Motor neuron (in vitro differentiated cells): ENCODE measurements at regions not wholly inside any gene's neighbourhood (a gene's known extent, or its start where the extent isn't known, plus 50 kb on each side); places are given as distances from the start of the nearest gene placed in this dataset.
"Not testable (repeated sequence)": the region's sequence is repeated elsewhere in the genome, so short reads cannot be mapped to it uniquely, and the experiment has no call there.

ENCODE experiments used
- ATAC-seq, 8 experiments: fragments of 200-7000 bp; cut with Tn5 transposase; replicated peaks in 6 of 8; 2 replicates each; pipeline ENCODE4 v1.8.0; 2021; ENCODE audit warnings: mild to moderate bottlenecking in 8 of 8, moderate library complexity in 8 of 8
- H3K27ac ChIP-seq, 2 donors: fragments of 250-450 bp; sonication (Bioruptor Pico); 2 replicates each; pipeline ENCODE4 v1.9.0; 2021; ENCODE audit warnings: antibody characterized with exemption in 2 of 2, mild to moderate bottlenecking in 2 of 2, moderate library complexity in 1 of 2
- H3K4me1 ChIP-seq, 2 donors: fragments of 250-450 bp; sonication (Bioruptor Pico); replicated peaks in 1 of 2; 2 replicates each; pipeline ENCODE4 v1.6.1; 2021; ENCODE audit warnings: antibody characterized with exemption in 2 of 2, mild to moderate bottlenecking in 2 of 2, moderate library complexity in 1 of 2
- H3K4me3 ChIP-seq, 5 donors: fragments of 250-450 bp; sonication (Bioruptor Pico); 2 replicates each; pipeline ENCODE4 v1.9.0; 2021; ENCODE audit warnings: antibody characterized with exemption in 5 of 5, mild to moderate bottlenecking in 5 of 5, moderate library complexity in 4 of 5
- WGBS, 10 experiments: fragments of 450-650 bp; shearing (Covaris generic); methylation state at CpG; one replicate each; pipeline ENCODE4 v1.0.0; 2022; 5-methylcytosine and 5-hydroxymethylcytosine counted together
- in situ Hi-C, 9 experiments: fragments of 400-800 bp; cut with MboI; loops; one replicate each; pipeline ENCODE4 v1.15.0; 2021; ENCODE audit warnings: low sequenced_read_pairs in 9 of 9, low pct_unique_long_range_greater_than_20kb in 2 of 9; ENCODE audit not compliant: unreplicated experiment in 9 of 9

- WGBS, 10 experiments = 11 to 96% (median 79%) methylated on average over 1 to 15 of the region's 16 CpGs; no CpG with 5 or more reads in 2 of the 10 experiments
- in situ Hi-C loops = loop anchor here in 4 of 9 experiments (25.0 kb wide), 2 partner anchors 300 to 325 kb away; no protein-coding TSS in a partner anchor
- H3K27ac ChIP-seq = no peak overlapping the region
- peak in 2 of 8 experiments; percentile 22 to 48 for ATAC-seq
- peaks cover 7% of the 10 kb centered on the region in 2 donors for H3K4me1 ChIP-seq
- no peak overlapping the region for H3K4me3 ChIP-seq
Measured at GRCh38 chr18:76712511-76713140, 109.7 kb upstream of the ZNF236 start.

GRCh38 chr18:76710646-76711520, 111.5 kb upstream of the ZNF236 start:
- WGBS, 10 experiments = 19 to 87% (median 75%) methylated on average over 1 to 5 of the region's 12 CpGs; no CpG with 5 or more reads in 2 of the 10 experiments

GRCh38 chr18:76709659-76710645, 112.4 kb upstream of the ZNF236 start:
- H3K4me3 ChIP-seq = no peak overlapping the region
- H3K27ac ChIP-seq = no peak overlapping the region
- WGBS, 10 experiments = 3 to 80% (median 25%) methylated on average over 2 to 20 of the region's 29 CpGs
- H3K4me1 ChIP-seq = peaks cover 7 to 9% of the 10 kb centered on the region in 2 donors
- ATAC-seq = peak; percentile 82 to 96 (median 94)
- in situ Hi-C loops = loop anchor here in 5 of 9 experiments (10.0 to 25.0 kb wide), 3 partner anchors 298 to 323 kb away; no protein-coding TSS in a partner anchor

More at GRCh38 chr18:76710646-76711520, 111.5 kb upstream of the ZNF236 start:
- no peak for ATAC-seq
- no peak overlapping the region for H3K27ac ChIP-seq
- no peak overlapping the region for H3K4me3 ChIP-seq
- in situ Hi-C loops = loop anchor here in 4 of 9 experiments (25.0 kb wide), 2 partner anchors 299 to 324 kb away; no protein-coding TSS in a partner anchor
- peaks cover 7 to 9% of the 10 kb centered on the region in 2 donors for H3K4me1 ChIP-seq

GRCh38 chr18:76708722-76709353, 113.5 kb upstream of the ZNF236 start:
- H3K27ac ChIP-seq = no peak overlapping the region
- in situ Hi-C loops = loop anchor here in 5 of 9 experiments (10.0 to 25.0 kb wide), 3 partner anchors 297 to 322 kb away; no protein-coding TSS in a partner anchor
- 60 to 100% (median 100%) methylated on average over 1 to 15 of the region's 25 CpGs; no CpG with 5 or more reads in 3 of the 10 experiments for WGBS, 10 experiments
- H3K4me1 ChIP-seq = peaks cover 7 to 9% of the 10 kb centered on the region in 2 donors
- H3K4me3 ChIP-seq = no peak overlapping the region
- ATAC-seq = no peak

GRCh38 chr18:76708071-76708721, 114.2 kb upstream of the ZNF236 start:
- Histone ChIP-seq H3K27ac (no peak overlapping the region), H3K4me3 (no peak overlapping the region), H3K4me1 (peaks cover 7 to 9% of the 10 kb centered on the region in 2 donors)
- WGBS, 10 experiments = 73 to 100% (median 92%) methylated on average over 3 to 8 of the region's 28 CpGs; no CpG with 5 or more reads in 4 of the 10 experiments
- in situ Hi-C loops = loop anchor here in 5 of 9 experiments (10.0 to 25.0 kb wide), 3 partner anchors 296 to 321 kb away; no protein-coding TSS in a partner anchor
- peak in 5 of 8 experiments; percentile 26 to 41 (median 36) for ATAC-seq

GRCh38 chr18:76707534-76707933, 114.8 kb upstream of the ZNF236 start:
- WGBS, 10 experiments = 82 to 100% (median 91%) methylated on average over 1 to 7 of the region's 7 CpGs; no CpG with 5 or more reads in 2 of the 10 experiments
- ATAC-seq = no peak
- in situ Hi-C loops = loop anchor here in 5 of 9 experiments (10.0 to 25.0 kb wide), 3 partner anchors 295 to 320 kb away; no protein-coding TSS in a partner anchor

GRCh38 chr18:76704589-76704988, 117.8 kb upstream of the ZNF236 start:
- WGBS, 10 experiments = 40 to 100% (median 83%) methylated on average over 1 to 3 of the region's 4 CpGs; no CpG with 5 or more reads in 3 of the 10 experiments
- H3K27ac ChIP-seq, H3K4me1 ChIP-seq, ATAC-seq, H3K4me3 ChIP-seq: not testable (repeated sequence)
- in situ Hi-C loops = loop anchor here in 5 of 9 experiments (10.0 to 25.0 kb wide), 3 partner anchors 292 to 317 kb away; no protein-coding TSS in a partner anchor

More at GRCh38 chr18:76707534-76707933, 114.8 kb upstream of the ZNF236 start:
- Histone ChIP-seq H3K27ac (no peak overlapping the region), H3K4me3 (no peak overlapping the region), H3K4me1 (peaks cover 2 to 6% of the 10 kb centered on the region in 2 donors)

GRCh38 chr18:76699923-76700322, 122.4 kb upstream of the ZNF236 start:
- peak; percentile 67 to 92 (median 89) for ATAC-seq
- Histone ChIP-seq H3K4me3 (no peak overlapping the region), H3K4me1 (peaks cover 19 to 25% of the 10 kb centered on the region in 2 donors), H3K27ac (no peak overlapping the region)
- in situ Hi-C loops = loop anchor here (10.0 to 25.0 kb wide), 4 partner anchors 213 to 313 kb away; partner anchors contain the start of gene ZNF516 (in 1 of the 9)
- 0 to 39% (median 10%) methylated on average over 1 to 5 of the region's 11 CpGs; no CpG with 5 or more reads in 6 of the 10 experiments for WGBS, 10 experiments

- in situ Hi-C loops = loop anchor here in 4 of 9 experiments (25.0 kb wide), 3 partner anchors 210 to 310 kb away; partner anchors contain the start of gene ZNF516 (in 1 of the 4)
- ATAC-seq = peak; percentile 33 to 84 (median 56)
- Histone ChIP-seq H3K27ac (peak overlapping the region in 1 of 2 donors; percentile 10), H3K4me1 (peaks cover 19 to 25% of the 10 kb centered on the region in 2 donors), H3K4me3 (no peak overlapping the region)
- WGBS, 10 experiments = 4 to 60% (median 28%) methylated on average over 1 to 10 of the region's 13 CpGs; no CpG with 5 or more reads in 1 of the 10 experiments
Measured at GRCh38 chr18:76697441-76697901, 124.9 kb upstream of the ZNF236 start.

GRCh38 chr18:76691800-76692199, 130.6 kb upstream of the ZNF236 start:
- WGBS, 10 experiments = 0 to 100% (median 69%) methylated on average over 1 to 7 of the region's 7 CpGs; no CpG with 5 or more reads in 1 of the 10 experiments
- no peak for ATAC-seq
- H3K27ac ChIP-seq = no peak overlapping the region
- peaks cover 21 to 26% of the 10 kb centered on the region in 2 donors for H3K4me1 ChIP-seq
- no peak overlapping the region for H3K4me3 ChIP-seq
- in situ Hi-C loops = loop anchor here in 4 of 9 experiments (25.0 kb wide), 3 partner anchors 204 to 304 kb away; partner anchors contain the start of gene ZNF516 (in 1 of the 4)
